ENCODE measurements at regions not wholly inside any gene's neighbourhood (a gene's known extent, or its start where the extent isn't known, plus 50 kb on each side); places are given as distances from the start of the nearest gene placed in this dataset.

DNA sequence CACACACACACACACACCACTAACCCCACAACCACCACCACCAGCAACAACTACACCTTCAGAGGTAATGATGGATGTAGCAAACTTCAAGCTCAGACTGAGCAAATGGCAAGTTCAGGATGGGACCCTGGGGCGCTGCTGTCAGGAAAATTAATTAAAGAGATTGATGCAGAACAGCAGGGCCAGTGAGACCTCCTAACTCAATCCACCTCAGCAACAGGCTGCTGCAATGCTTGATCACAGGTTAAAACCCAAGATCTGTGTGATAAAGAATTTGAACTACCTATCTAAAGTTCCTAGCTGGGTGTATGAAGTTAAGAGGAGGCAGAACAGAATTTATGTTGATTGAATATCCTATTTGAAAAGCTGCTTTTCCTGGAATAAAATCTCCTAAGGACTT is 140.3 kb upstream of the FER start:
- TF ChIP-seq, protein P1, sequence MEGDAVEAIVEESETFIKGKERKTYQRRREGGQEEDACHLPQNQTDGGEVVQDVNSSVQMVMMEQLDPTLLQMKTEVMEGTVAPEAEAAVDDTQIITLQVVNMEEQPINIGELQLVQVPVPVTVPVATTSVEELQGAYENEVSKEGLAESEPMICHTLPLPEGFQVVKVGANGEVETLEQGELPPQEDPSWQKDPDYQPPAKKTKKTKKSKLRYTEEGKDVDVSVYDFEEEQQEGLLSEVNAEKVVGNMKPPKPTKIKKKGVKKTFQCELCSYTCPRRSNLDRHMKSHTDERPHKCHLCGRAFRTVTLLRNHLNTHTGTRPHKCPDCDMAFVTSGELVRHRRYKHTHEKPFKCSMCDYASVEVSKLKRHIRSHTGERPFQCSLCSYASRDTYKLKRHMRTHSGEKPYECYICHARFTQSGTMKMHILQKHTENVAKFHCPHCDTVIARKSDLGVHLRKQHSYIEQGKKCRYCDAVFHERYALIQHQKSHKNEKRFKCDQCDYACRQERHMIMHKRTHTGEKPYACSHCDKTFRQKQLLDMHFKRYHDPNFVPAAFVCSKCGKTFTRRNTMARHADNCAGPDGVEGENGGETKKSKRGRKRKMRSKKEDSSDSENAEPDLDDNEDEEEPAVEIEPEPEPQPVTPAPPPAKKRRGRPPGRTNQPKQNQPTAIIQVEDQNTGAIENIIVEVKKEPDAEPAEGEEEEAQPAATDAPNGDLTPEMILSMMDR (IDR thresholded peaks at IDR 0.05), result no peak
- intact Hi-C loops (cut with DNase I, micrococcal nuclease), result no loop called here
- Histone ChIP-seq H3K9me3 (no peaks in the 10 kb centered on the region), H3K4me1 (ENCODE audit: low read depth) (no peaks in the 10 kb centered on the region), H3K4me3 (no peak overlapping the region), H3K36me3 (ENCODE audit: low read depth) (no peaks in the 10 kb centered on the region)
- ATAC-seq (no peak), DNase-seq (no peak)

DNA sequence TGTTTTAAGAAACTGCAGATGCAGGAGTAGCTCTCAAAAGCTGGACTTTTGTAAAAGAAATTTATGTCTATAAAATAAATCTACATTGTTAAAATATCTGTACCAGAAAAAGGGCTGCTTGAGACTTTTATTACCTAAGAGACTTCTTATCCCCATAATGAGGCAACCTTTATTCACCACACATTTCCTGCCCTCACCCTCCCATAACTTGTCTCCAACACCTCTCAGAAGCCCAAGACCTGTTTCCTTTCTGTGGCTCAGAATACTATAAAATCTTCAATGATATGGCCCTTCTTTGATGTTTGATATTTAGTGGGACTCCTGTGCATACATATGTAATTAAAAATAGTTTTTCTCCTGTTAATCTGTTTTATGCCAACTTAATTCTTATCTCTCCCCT is 141.5 kb upstream of the FER start:
- no peak for DNase-seq
- Histone ChIP-seq H3K4me3 (no peak overlapping the region), H3K4me1 (ENCODE audit: low read depth) (no peaks in the 10 kb centered on the region), H3K36me3 (ENCODE audit: low read depth) (no peaks in the 10 kb centered on the region), H3K9me3 (no peaks in the 10 kb centered on the region)
- TF ChIP-seq, protein P1 (IDR thresholded peaks at IDR 0.05), result no peak
- ATAC-seq, result no peak
- intact Hi-C loops (cut with DNase I, micrococcal nuclease), result no loop called here

DNA sequence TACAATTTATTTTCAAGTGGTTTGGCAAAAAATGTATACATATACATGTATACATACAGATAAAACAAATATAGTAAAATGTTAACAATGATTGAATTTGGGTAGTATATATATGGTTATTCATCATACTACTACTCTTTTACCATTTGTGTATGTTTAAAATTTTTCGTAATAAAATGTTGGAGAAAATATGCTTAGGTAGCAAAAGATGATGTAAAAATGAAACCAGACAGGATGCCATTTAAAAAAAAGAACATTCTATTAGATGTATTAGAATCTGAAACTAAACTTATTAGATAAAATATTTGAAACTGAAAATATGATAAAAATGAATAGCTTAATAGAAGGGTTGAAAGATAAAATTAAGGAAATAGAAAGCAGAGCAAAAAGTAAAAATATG is 144.9 kb upstream of the FER start:
- intact Hi-C loops (cut with DNase I, micrococcal nuclease), result no loop called here
- no peak for ATAC-seq

DNA sequence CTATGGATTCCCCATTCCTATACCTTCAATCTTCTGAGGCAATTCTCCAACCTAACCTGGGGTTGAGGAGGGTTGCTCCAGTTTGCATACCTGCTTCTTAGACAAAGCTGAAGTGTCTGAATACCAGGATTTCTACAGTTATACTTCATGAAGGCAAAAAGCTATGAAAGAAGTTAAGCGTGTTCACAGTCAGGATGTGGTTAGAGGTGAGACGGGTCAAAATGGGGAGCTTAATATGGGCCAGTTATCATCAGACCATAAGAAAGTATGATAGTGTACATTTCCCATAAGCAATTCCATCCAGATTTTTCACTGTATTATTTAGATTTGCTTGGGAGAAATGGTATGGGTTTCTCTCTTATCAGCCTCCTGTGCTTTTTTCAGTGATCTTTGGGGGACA is 156.9 kb upstream of the FER start:
- Histone ChIP-seq H3K4me3 (no peak overlapping the region), H3K4me1 (ENCODE audit: low read depth) (no peaks in the 10 kb centered on the region), H3K9me3 (no peaks in the 10 kb centered on the region), H3K36me3 (ENCODE audit: low read depth) (no peaks in the 10 kb centered on the region)
- intact Hi-C loops (cut with DNase I, micrococcal nuclease), result no loop called here
- TF ChIP-seq, protein P1 (IDR thresholded peaks at IDR 0.05), result no peak
- no peak for DNase-seq
- no peak for ATAC-seq

More for the DNA sequence above, 144.9 kb upstream of the FER start:
- H3K4me3 ChIP-seq, result no peak overlapping the region
- H3K4me1 ChIP-seq (ENCODE audit: low read depth), result no peaks in the 10 kb centered on the region
- no peaks in the 10 kb centered on the region for H3K36me3 ChIP-seq (ENCODE audit: low read depth)
- DNase-seq, result no peak
- TF ChIP-seq, protein P1 (IDR thresholded peaks at IDR 0.05), result no peak
- no peaks in the 10 kb centered on the region for H3K9me3 ChIP-seq

- TF ChIP-seq, protein P1 (IDR thresholded peaks at IDR 0.05), result no peak
- Histone ChIP-seq H3K4me1 (ENCODE audit: low read depth) (no peaks in the 10 kb centered on the region), H3K4me3 (no peak overlapping the region), H3K36me3 (ENCODE audit: low read depth) (no peaks in the 10 kb centered on the region), H3K9me3 (no peaks in the 10 kb centered on the region)
- DNase-seq, result no peak
- no peak for ATAC-seq
- intact Hi-C loops (cut with DNase I, micrococcal nuclease), result no loop called here
These were observed 159.4 kb upstream of the FER start for GRCh38 chr5:108588323-108588722.

- Histone ChIP-seq H3K9me3 (no peaks in the 10 kb centered on the region), H3K4me3 (no peak overlapping the region), H3K36me3 (ENCODE audit: low read depth) (no peaks in the 10 kb centered on the region), H3K4me1 (ENCODE audit: low read depth) (no peaks in the 10 kb centered on the region)
- intact Hi-C loops (cut with DNase I, micrococcal nuclease), result no loop called here
- ATAC-seq (no peak), DNase-seq (no peak)
- TF ChIP-seq, protein P1 (IDR thresholded peaks at IDR 0.05), result no peak
These were observed 159.9 kb upstream of the FER start for GRCh38 chr5:108587821-108588220.

Data from mucosa of descending colon (tissue), 3 donors.